OCI-LY3 (cell line): ENCODE measurements at regions not wholly inside any gene's neighbourhood (a gene's known extent, or its start where the extent isn't known, plus 50 kb on each side); places are given as distances from the start of the nearest gene placed in this dataset.

Experiments
- H2AFZ ChIP-seq: fragments of 200-600, 300-600 bp; shearing (Covaris generic); 2 replicates; pipeline ENCODE4 v1.6.0; 2014; ENCODE audit warnings: antibody characterized with exemption, low read depth, low read length
- H3K27ac ChIP-seq: fragments of 200-600, 300-600 bp; sonication (generic); 2 replicates; pipeline ENCODE4 v1.5.1; 2014; ENCODE audit warnings: mild to moderate bottlenecking, low read length, moderate library complexity, mixed read lengths
- H3K27me3 ChIP-seq: fragments of 200-600, 300-600 bp; sonication (generic); 2 replicates; pipeline ENCODE4 v1.6.1; 2014; ENCODE audit warnings: low read depth, low read length, mixed read lengths
- H3K36me3 ChIP-seq: fragments of 200-600, 300-600 bp; sonication (generic); replicated peaks from 2 replicates; pipeline ENCODE3; 2014; ENCODE audit warnings: low read depth, low read length, mixed read lengths
- H3K4me1 ChIP-seq: fragments of 300-600, 200-600 bp; sonication (generic); 2 replicates; pipeline ENCODE4 v1.6.1; 2014; ENCODE audit warnings: low read length, mixed read lengths
- H3K4me2 ChIP-seq: fragments of 200-600, 300-600 bp; sonication (generic); 2 replicates; pipeline ENCODE4 v1.6.1; 2014; ENCODE audit warnings: low read length, mixed read lengths
- H3K4me3 ChIP-seq: fragments of 300-600, 200-600 bp; sonication (generic); 2 replicates; pipeline ENCODE4 v1.5.1; 2014; ENCODE audit warnings: antibody characterized with exemption, mild to moderate bottlenecking, low read length, moderate library complexity
- H3K79me2 ChIP-seq: fragments of 300-600, 200-600 bp; shearing (Covaris generic); 2 replicates; pipeline ENCODE4 v1.6.1; 2014; ENCODE audit warnings: mild to moderate bottlenecking, low read length, mixed read lengths
- H3K9ac ChIP-seq: fragments of 300-600, 200-600 bp; shearing (Covaris generic); 2 replicates; pipeline ENCODE4 v1.6.0; 2014; ENCODE audit warnings: mild to moderate bottlenecking, low read length, moderate library complexity
- H3K9me3 ChIP-seq: fragments of 200-600, 300-600 bp; shearing (Covaris generic); 2 replicates; pipeline ENCODE4 v1.6.1; 2014; ENCODE audit warnings: low read length, mixed read lengths; ENCODE audit not compliant: insufficient read depth
- H4K20me1 ChIP-seq: fragments of 200-600, 300-600 bp; sonication (generic); 2 replicates; pipeline ENCODE4 v1.6.1; 2016; ENCODE audit warnings: low read length, mixed read lengths; ENCODE audit not compliant: insufficient read depth
- CTCF ChIP-seq: fragments of 200-600, 300-600 bp; sonication (generic); IDR thresholded peaks from 2 replicates; pipeline ENCODE4 v1.5.1; 2014; ENCODE audit warnings: antibody characterized with exemption, low read length, low read depth
- EZH2phosphoT487 ChIP-seq: fragments of 200-600 bp; shearing (Covaris generic); IDR thresholded peaks from 2 replicates; pipeline ENCODE4 v1.6.1; 2018; ENCODE audit warnings: antibody characterized with exemption, mixed run types, low read depth

GRCh38 chr6:115323001-115323400, 737.7 kb downstream of the FRK start:
- H4K20me1 ChIP-seq: no peaks in the 10 kb centered on the region
- H2AFZ ChIP-seq: no peak overlapping the region
- H3K79me2 ChIP-seq: no peaks in the 10 kb centered on the region
- no peak overlapping the region for H3K4me3 ChIP-seq
- H3K36me3 ChIP-seq: no peaks in the 10 kb centered on the region
- H3K9me3 ChIP-seq: no peaks in the 10 kb centered on the region
- no peak overlapping the region for H3K4me2 ChIP-seq
- H3K27ac ChIP-seq: no peak overlapping the region
- no peak for TF ChIP-seq CTCF
- no peaks in the 10 kb centered on the region for H3K27me3 ChIP-seq
- H3K4me1 ChIP-seq: no peaks in the 10 kb centered on the region
- no peak overlapping the region for H3K9ac ChIP-seq

- Histone ChIP-seq H3K27ac (no peak overlapping the region), H4K20me1 (no peaks in the 10 kb centered on the region), H3K4me1 (no peaks in the 10 kb centered on the region), H3K36me3 (no peaks in the 10 kb centered on the region), H3K9ac (no peak overlapping the region), H3K4me2 (no peak overlapping the region), H3K27me3 (no peaks in the 10 kb centered on the region), H3K4me3 (no peak overlapping the region), H3K79me2 (no peaks in the 10 kb centered on the region), H3K9me3 (no peaks in the 10 kb centered on the region), H2AFZ (no peak overlapping the region)
- TF ChIP-seq CTCF: no peak
- no peak for TF ChIP-seq EZH2phosphoT487
Observed at GRCh38 chr6:115319823-115320222, 740.9 kb downstream of the FRK start.

- no peak overlapping the region for H3K4me3 ChIP-seq
- no peaks in the 10 kb centered on the region for H3K9me3 ChIP-seq
- H3K27ac ChIP-seq: no peak overlapping the region
- H3K4me1 ChIP-seq: no peaks in the 10 kb centered on the region
- H3K9ac ChIP-seq: no peak overlapping the region
- TF ChIP-seq CTCF: no peak
- no peak for TF ChIP-seq EZH2phosphoT487
- H3K4me2 ChIP-seq: no peak overlapping the region
- no peaks in the 10 kb centered on the region for H3K27me3 ChIP-seq
- H3K36me3 ChIP-seq: no peaks in the 10 kb centered on the region
- H2AFZ ChIP-seq: no peak overlapping the region
- H4K20me1 ChIP-seq: no peaks in the 10 kb centered on the region
- H3K79me2 ChIP-seq: no peaks in the 10 kb centered on the region
Observed at GRCh38 chr6:115310156-115310555, 750.5 kb downstream of the FRK start.

- TF ChIP-seq EZH2phosphoT487 (no peak), CTCF (no peak)
- no peaks in the 10 kb centered on the region for H4K20me1 ChIP-seq
- no peak overlapping the region for H3K27ac ChIP-seq
- H3K4me1 ChIP-seq: no peaks in the 10 kb centered on the region
- H2AFZ ChIP-seq: no peak overlapping the region
- no peak overlapping the region for H3K4me2 ChIP-seq
- no peaks in the 10 kb centered on the region for H3K79me2 ChIP-seq
- no peaks in the 10 kb centered on the region for H3K9me3 ChIP-seq
- H3K4me3 ChIP-seq: no peak overlapping the region
- no peaks in the 10 kb centered on the region for H3K36me3 ChIP-seq
- no peaks in the 10 kb centered on the region for H3K27me3 ChIP-seq
- no peak overlapping the region for H3K9ac ChIP-seq
Observed at GRCh38 chr6:115302731-115303130, 758.0 kb downstream of the FRK start.
